ENCODE measurements at regions not wholly inside any gene's neighbourhood (a gene's known extent, or its start where the extent isn't known, plus 50 kb on each side); places are given as distances from the start of the nearest gene placed in this dataset.

DNA sequence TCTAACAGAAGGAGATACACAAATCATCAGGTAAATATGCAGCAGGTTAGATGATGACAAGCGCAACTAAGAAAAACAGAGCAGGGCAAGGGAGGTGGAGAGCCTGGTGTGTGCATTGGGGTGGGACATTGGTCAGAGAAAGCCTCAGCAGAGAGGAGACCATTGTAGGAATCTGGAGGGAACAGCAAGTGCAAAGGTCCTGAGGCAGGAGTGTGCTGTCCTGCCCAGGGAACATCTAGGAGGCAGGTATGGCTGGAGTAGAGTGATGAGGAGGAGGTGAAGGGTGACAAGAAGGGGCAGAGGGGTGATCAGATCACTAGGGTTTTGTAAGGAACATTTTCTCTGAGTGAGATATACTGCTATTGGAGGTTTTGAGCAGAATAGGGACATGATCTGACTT is 90.1 kb downstream of the NCR2 start:
- peaks cover 25 to 31% of the 10 kb centered on the region in 2 donors for H3K27me3 Mint-ChIP-seq (ENCODE audit: low read depth in 2 of 2)
- TF ChIP-seq, protein P1, sequence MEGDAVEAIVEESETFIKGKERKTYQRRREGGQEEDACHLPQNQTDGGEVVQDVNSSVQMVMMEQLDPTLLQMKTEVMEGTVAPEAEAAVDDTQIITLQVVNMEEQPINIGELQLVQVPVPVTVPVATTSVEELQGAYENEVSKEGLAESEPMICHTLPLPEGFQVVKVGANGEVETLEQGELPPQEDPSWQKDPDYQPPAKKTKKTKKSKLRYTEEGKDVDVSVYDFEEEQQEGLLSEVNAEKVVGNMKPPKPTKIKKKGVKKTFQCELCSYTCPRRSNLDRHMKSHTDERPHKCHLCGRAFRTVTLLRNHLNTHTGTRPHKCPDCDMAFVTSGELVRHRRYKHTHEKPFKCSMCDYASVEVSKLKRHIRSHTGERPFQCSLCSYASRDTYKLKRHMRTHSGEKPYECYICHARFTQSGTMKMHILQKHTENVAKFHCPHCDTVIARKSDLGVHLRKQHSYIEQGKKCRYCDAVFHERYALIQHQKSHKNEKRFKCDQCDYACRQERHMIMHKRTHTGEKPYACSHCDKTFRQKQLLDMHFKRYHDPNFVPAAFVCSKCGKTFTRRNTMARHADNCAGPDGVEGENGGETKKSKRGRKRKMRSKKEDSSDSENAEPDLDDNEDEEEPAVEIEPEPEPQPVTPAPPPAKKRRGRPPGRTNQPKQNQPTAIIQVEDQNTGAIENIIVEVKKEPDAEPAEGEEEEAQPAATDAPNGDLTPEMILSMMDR (IDR thresholded peaks at IDR 0.05), result no peak
- H3K36me3 Mint-ChIP-seq, result no peaks in the 10 kb centered on the region
- H3K9me3 ChIP-seq (ENCODE audit: control insufficient read depth, insufficient read depth, low read length), result no peaks in the 10 kb centered on the region
- H3K9me3 Mint-ChIP-seq, result no peaks in the 10 kb centered on the region
- H3K4me1 ChIP-seq (ENCODE audit: control insufficient read depth, insufficient read depth, low read length), result peaks cover 31% of the 10 kb centered on the region
- H3K27ac Mint-ChIP-seq, result no peak overlapping the region
- no peak overlapping the region for H3K4me3 ChIP-seq (ENCODE audit: low read length)
- DNase-seq (no peak), ATAC-seq (no peak)
- H3K27me3 ChIP-seq (ENCODE audit: control insufficient read depth, insufficient read depth, low read length), result peaks cover 32% of the 10 kb centered on the region
- H3K36me3 ChIP-seq (ENCODE audit: control insufficient read depth, insufficient read depth, low read length), result no peaks in the 10 kb centered on the region
- intact Hi-C loops (cut with micrococcal nuclease), result loop anchor here (2.0 kb wide), 1 partner anchor 257 kb away; no protein-coding TSS in a partner anchor
- H3K4me3 Mint-ChIP-seq, result no peak overlapping the region
- no peak overlapping the region for H3K27ac ChIP-seq (ENCODE audit: low read length)
- peaks cover 7 to 14% of the 10 kb centered on the region in 2 donors for H3K4me1 Mint-ChIP-seq
- WGBS (ENCODE audit: insufficient coverage), result 100% methylated on average over 1 of the region's 1 CpG

- Mint-ChIP-seq H3K36me3 (no peaks in the 10 kb centered on the region), H3K9me3 (no peaks in the 10 kb centered on the region), H3K4me3 (no peak overlapping the region), H3K4me1 (peaks cover 7 to 14% of the 10 kb centered on the region in 2 donors), H3K27me3 (ENCODE audit: low read depth in 2 of 2) (peaks cover 32% of the 10 kb centered on the region in 2 donors), H3K27ac (no peak overlapping the region)
- peaks cover 37% of the 10 kb centered on the region for H3K27me3 ChIP-seq (ENCODE audit: control insufficient read depth, insufficient read depth, low read length)
- intact Hi-C loops (cut with micrococcal nuclease), result no loop called here
- H3K36me3 ChIP-seq (ENCODE audit: control insufficient read depth, insufficient read depth, low read length), result no peaks in the 10 kb centered on the region
- DNase-seq, result peak in 1 of 2 donors; percentile 53
- no peak overlapping the region for H3K27ac ChIP-seq (ENCODE audit: low read length)
- no peak for ATAC-seq
- peaks cover 31% of the 10 kb centered on the region for H3K4me1 ChIP-seq (ENCODE audit: control insufficient read depth, insufficient read depth, low read length)
- no peak overlapping the region for H3K4me3 ChIP-seq (ENCODE audit: low read length)
- TF ChIP-seq, protein P1 (IDR thresholded peaks at IDR 0.05), result no peak
- H3K9me3 ChIP-seq (ENCODE audit: control insufficient read depth, insufficient read depth, low read length), result no peaks in the 10 kb centered on the region
- WGBS (ENCODE audit: insufficient coverage), result 14% methylated on average over 16 of the region's 16 CpGs
Observed at GRCh38 chr6:41426438-41426851, 91.0 kb downstream of the NCR2 start.

DNA sequence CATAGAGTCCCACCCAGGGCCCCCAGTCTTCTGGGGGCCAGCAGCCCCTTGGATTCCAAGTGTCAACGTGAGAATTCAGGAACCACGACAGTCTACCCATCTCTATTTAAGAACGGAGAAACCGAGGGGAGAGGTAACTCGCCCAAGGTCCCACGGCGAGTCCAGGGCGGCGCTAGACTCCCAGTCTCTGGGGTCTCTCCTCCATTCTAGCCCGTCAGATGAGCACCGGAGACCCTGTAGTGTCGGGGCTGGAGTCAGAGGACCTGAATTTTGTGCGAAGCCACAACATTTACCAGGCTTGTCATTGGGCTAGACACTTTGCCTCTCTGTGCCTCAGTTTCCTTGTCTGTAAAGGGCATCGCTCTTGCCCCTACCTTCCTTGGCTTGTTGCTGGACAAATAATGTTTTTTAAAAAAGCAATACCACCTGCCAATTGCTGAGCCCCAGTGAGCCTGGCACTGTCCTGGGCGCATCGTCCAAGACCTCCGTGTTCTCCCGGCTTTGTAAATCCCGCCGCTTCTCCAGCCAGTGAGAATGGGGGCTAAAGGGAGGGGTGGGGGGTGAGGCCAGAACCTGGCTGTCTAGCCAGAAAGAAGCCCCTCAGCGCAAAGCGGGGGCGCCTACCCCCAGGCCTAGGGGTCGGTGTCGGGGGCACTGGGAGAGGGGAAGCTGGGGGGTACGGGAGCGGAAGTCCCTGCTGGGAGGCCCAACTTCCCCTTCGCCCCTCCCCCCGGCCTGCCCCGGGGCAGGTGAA is 91.7 kb downstream of the NCR2 start:
- Mint-ChIP-seq H3K4me1 (peaks cover 7 to 14% of the 10 kb centered on the region in 2 donors), H3K9me3 (no peaks in the 10 kb centered on the region), H3K27me3 (ENCODE audit: low read depth in 2 of 2) (peaks cover 33 to 37% of the 10 kb centered on the region in 2 donors), H3K27ac (no peak overlapping the region), H3K36me3 (no peaks in the 10 kb centered on the region), H3K4me3 (no peak overlapping the region)
- TF ChIP-seq, protein P1 (IDR thresholded peaks at IDR 0.05), result no peak
- 13% methylated on average over 30 of the region's 30 CpGs for WGBS (ENCODE audit: insufficient coverage)
- ATAC-seq, result no peak
- no peak overlapping the region for H3K27ac ChIP-seq (ENCODE audit: low read length)
- intact Hi-C loops (cut with micrococcal nuclease), result no loop called here
- peaks cover 31% of the 10 kb centered on the region for H3K4me1 ChIP-seq (ENCODE audit: control insufficient read depth, insufficient read depth, low read length)
- no peaks in the 10 kb centered on the region for H3K36me3 ChIP-seq (ENCODE audit: control insufficient read depth, insufficient read depth, low read length)
- DNase-seq, result peak in 1 of 2 donors; percentile 6
- no peak overlapping the region for H3K4me3 ChIP-seq (ENCODE audit: low read length)
- no peaks in the 10 kb centered on the region for H3K9me3 ChIP-seq (ENCODE audit: control insufficient read depth, insufficient read depth, low read length)
- H3K27me3 ChIP-seq (ENCODE audit: control insufficient read depth, insufficient read depth, low read length), result peaks cover 37% of the 10 kb centered on the region

Measured in natural killer cell (primary cell).